ENCODE measurements at regions not wholly inside any gene's neighbourhood (a gene's known extent, or its start where the extent isn't known, plus 50 kb on each side); places are given as distances from the start of the nearest gene placed in this dataset.

DNA sequence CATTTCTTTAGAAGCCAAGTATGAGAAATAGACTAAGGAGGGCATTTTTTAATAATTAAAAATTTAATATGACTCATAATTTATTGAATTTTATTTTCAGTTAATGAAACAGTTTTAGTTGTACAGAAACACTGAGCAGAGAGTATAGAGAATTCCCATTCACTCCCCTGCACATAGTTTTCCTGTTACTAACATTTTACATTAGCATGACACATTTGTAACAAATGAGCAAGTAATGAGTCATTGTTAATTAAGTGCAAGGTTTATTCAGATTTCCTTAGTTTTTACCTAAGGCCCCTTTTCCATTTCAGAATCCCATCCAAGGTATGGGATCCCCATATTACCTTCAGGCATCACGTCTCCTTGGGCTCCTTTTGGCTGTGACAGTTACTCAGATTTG lies 271.5 kb upstream of the FZD8 start:
- no peak overlapping the region for H3K4me3 ChIP-seq
- H3K27ac ChIP-seq, result no peak overlapping the region
- H3K27me3 ChIP-seq, result no peaks in the 10 kb centered on the region
- H3K36me3 ChIP-seq, result no peaks in the 10 kb centered on the region
- H3K4me1 ChIP-seq, result peaks cover 0 to 21% (median 2%) of the 10 kb centered on the region in 4 donors
- TF ChIP-seq, protein P1, sequence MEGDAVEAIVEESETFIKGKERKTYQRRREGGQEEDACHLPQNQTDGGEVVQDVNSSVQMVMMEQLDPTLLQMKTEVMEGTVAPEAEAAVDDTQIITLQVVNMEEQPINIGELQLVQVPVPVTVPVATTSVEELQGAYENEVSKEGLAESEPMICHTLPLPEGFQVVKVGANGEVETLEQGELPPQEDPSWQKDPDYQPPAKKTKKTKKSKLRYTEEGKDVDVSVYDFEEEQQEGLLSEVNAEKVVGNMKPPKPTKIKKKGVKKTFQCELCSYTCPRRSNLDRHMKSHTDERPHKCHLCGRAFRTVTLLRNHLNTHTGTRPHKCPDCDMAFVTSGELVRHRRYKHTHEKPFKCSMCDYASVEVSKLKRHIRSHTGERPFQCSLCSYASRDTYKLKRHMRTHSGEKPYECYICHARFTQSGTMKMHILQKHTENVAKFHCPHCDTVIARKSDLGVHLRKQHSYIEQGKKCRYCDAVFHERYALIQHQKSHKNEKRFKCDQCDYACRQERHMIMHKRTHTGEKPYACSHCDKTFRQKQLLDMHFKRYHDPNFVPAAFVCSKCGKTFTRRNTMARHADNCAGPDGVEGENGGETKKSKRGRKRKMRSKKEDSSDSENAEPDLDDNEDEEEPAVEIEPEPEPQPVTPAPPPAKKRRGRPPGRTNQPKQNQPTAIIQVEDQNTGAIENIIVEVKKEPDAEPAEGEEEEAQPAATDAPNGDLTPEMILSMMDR (IDR thresholded peaks at IDR 0.05), result no peak
- TF ChIP-seq EP300 (IDR thresholded peaks at IDR 0.05), result no peak
- no peak for TF ChIP-seq POLR2A (IDR thresholded peaks at IDR 0.05)
- no peak for TF ChIP-seq POLR2AphosphoS5 (IDR thresholded peaks at IDR 0.05)
- DNase-seq (no peak), ATAC-seq (ENCODE audit: low FRiP score in 2 of 2) (no peak)
- H3K9me3 ChIP-seq, result no peaks in the 10 kb centered on the region
- 80 to 89% methylated on average over 1 of the region's 1 CpG for WGBS, 2 donors

DNA sequence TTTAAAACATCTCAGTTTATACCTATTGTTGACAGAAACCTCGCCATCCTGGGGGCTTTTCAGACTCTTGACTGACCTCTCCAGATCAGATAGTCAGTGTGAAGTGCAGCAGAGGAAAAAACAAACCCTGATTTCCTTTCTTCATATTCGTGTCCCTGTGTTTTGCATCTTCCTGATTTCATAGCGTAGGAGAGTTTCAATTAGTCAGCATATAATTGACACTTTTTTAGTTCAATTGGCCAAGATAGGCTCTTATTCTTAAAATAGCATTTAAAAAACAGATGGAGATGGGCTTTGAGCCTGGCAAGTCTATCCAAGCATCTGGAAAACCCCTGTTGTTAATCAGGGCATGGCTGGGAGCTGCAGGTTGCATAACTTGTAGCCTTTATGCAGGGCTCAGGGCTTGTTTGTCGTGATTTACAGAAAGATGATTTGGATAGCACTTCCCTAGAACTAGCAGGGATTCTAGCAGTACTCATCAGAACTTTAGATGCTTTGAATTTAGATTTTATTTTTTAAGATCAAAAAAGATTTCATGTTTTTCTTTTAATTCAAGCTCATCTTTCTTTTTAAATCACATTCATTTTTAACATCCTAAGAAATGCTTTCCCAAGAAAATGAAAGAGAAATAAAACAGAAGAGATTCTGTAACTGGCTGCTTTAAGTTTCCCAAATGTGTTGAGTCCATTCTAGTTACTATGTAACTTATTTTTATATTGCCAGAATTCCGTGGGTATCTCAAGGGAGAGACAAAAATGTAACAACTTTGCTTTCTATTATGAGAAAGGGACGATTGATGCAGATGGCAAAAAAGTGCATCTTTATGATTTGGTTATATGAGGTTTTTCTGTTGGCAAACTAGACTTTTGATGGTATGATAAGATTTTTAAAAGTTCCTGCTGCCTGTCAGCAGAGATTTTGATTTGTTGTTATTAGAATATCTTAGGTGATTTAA lies 270.8 kb upstream of the FZD8 start:
- 29 to 32% methylated on average over 6 of the region's 6 CpGs for WGBS, 2 donors

DNA sequence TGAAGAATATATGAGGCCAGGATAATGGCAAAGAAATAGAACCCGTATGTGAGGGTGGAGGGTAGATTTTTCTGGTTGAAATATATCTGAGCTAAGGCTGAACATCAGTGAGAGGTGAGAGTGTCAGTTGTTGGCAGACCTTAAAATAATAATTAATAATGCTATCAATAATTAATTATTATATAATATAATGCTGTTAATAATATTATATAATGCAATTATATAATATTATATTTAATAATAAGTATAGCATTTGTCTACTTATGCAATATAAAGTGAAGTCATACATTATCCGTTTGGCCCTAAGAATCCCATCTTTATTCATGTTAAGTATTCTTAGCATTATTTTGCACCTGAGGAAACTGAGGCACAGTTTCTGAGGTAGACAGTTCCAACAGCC lies 269.9 kb upstream of the FZD8 start:
- ATAC-seq (ENCODE audit: low FRiP score in 2 of 2), result no peak
- no peak for TF ChIP-seq EP300 (IDR thresholded peaks at IDR 0.05)
- TF ChIP-seq, protein P1 (IDR thresholded peaks at IDR 0.05), result no peak
- TF ChIP-seq POLR2AphosphoS5 (IDR thresholded peaks at IDR 0.05), result no peak
- DNase-seq, result no peak
- H3K27me3 ChIP-seq, result no peaks in the 10 kb centered on the region
- H3K27ac ChIP-seq, result no peak overlapping the region
- H3K4me1 ChIP-seq, result peaks cover 0 to 21% (median 2%) of the 10 kb centered on the region in 4 donors
- no peaks in the 10 kb centered on the region for H3K9me3 ChIP-seq
- H3K36me3 ChIP-seq, result no peaks in the 10 kb centered on the region
- no peak overlapping the region for H3K4me3 ChIP-seq
- WGBS, 2 donors, result 91 to 94% methylated on average over 2 of the region's 2 CpGs

More for the DNA sequence above, 270.8 kb upstream of the FZD8 start:
- no peaks in the 10 kb centered on the region for H3K27me3 ChIP-seq
- peaks cover 0 to 21% (median 2%) of the 10 kb centered on the region in 4 donors for H3K4me1 ChIP-seq
- DNase-seq (no peak), ATAC-seq (ENCODE audit: low FRiP score in 2 of 2) (peak in 1 of 2 donors; percentile 52)
- no peak for TF ChIP-seq POLR2AphosphoS5 (IDR thresholded peaks at IDR 0.05)
- TF ChIP-seq, protein P1 (IDR thresholded peaks at IDR 0.05), result no peak
- TF ChIP-seq POLR2A (IDR thresholded peaks at IDR 0.05), result no peak
- no peak for TF ChIP-seq EP300 (IDR thresholded peaks at IDR 0.05)
- H3K4me3 ChIP-seq, result no peak overlapping the region
- no peak overlapping the region for H3K27ac ChIP-seq
- no peaks in the 10 kb centered on the region for H3K9me3 ChIP-seq
- H3K36me3 ChIP-seq, result no peaks in the 10 kb centered on the region

DNA sequence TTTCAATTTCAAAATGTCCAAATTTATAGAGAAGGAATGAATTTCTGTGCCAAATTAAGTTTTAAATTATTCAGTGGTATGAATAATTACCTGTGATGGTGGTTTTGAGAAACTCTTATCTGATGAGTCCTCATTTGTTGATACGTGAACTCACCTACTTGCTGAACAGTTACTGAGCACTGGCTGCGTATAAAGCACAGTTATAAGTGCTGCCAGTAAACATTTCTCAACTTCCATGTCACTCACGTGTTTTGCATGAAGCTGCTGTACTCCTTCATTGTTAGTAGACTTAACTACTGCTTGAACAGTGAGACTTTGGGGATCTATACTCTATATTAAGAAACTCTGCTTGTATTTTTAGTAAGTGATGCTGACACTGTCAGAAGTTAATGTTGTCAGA lies 269.1 kb upstream of the FZD8 start:
- 50 to 62% methylated on average over 3 of the region's 3 CpGs for WGBS, 2 donors
- DNase-seq (no peak), ATAC-seq (ENCODE audit: low FRiP score in 2 of 2) (no peak)
- TF ChIP-seq EP300 (IDR thresholded peaks at IDR 0.05) (no peak), POLR2AphosphoS5 (IDR thresholded peaks at IDR 0.05) (no peak), POLR2A (IDR thresholded peaks at IDR 0.05) (no peak)
- TF ChIP-seq, protein P1 (IDR thresholded peaks at IDR 0.05), result no peak
- Histone ChIP-seq H3K9me3 (no peaks in the 10 kb centered on the region), H3K27me3 (no peaks in the 10 kb centered on the region), H3K36me3 (no peaks in the 10 kb centered on the region), H3K4me1 (peaks cover 0 to 21% (median 2%) of the 10 kb centered on the region in 4 donors), H3K27ac (no peak overlapping the region), H3K4me3 (no peak overlapping the region)

Data from upper lobe of left lung (tissue), 6 donors.